A673 (cell line): ENCODE measurements at regions not wholly inside any gene's neighbourhood (a gene's known extent, or its start where the extent isn't known, plus 50 kb on each side); places are given as distances from the start of the nearest gene placed in this dataset.

ENCODE experiments used
- EZH2 ChIP-seq: fragments of 200-600 bp; sonication (generic); IDR thresholded peaks from 2 replicates; pipeline ENCODE4 v1.6.1; 2017; ENCODE audit warnings: borderline replicate concordance, low read depth, mild to moderate bottlenecking, mixed read lengths, antibody characterized with exemption, low read length; ENCODE audit not compliant: poor library complexity, severe bottlenecking
- TF ChIP-seq, protein P1 (sequence below): fragments of 300-800, 200-600 bp; sonication (generic); conservative IDR thresholded peaks from 2 replicates; pipeline ENCODE4 v1.5.1; 2017; ENCODE audit warnings: low read depth, mild to moderate bottlenecking, antibody characterized with exemption, low read length, moderate library complexity, mixed read lengths

DNA sequence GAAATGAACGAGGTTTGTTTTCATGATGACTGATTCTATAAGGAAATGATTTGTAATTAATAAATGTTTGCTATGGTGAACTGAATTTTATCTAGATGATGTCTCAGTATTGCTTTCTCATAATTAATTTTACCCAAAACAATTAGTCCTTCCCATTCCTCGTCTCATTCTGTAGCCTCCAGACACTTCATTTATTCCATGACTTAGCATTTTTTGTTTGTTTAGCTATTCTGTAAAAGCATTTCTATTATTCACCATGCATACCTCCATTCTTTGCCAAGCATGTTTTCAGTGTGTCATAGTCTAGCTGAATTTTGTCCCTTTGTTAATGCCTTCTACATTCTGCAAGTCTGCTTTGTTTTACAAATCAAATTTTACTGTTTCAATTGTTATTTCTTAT is 137.4 kb upstream of the RPL10L start:
- TF ChIP-seq, protein P1, sequence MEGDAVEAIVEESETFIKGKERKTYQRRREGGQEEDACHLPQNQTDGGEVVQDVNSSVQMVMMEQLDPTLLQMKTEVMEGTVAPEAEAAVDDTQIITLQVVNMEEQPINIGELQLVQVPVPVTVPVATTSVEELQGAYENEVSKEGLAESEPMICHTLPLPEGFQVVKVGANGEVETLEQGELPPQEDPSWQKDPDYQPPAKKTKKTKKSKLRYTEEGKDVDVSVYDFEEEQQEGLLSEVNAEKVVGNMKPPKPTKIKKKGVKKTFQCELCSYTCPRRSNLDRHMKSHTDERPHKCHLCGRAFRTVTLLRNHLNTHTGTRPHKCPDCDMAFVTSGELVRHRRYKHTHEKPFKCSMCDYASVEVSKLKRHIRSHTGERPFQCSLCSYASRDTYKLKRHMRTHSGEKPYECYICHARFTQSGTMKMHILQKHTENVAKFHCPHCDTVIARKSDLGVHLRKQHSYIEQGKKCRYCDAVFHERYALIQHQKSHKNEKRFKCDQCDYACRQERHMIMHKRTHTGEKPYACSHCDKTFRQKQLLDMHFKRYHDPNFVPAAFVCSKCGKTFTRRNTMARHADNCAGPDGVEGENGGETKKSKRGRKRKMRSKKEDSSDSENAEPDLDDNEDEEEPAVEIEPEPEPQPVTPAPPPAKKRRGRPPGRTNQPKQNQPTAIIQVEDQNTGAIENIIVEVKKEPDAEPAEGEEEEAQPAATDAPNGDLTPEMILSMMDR = no peak
- TF ChIP-seq EZH2 = no peak
